Astrocyte (in vitro differentiated cells and primary cell): ENCODE measurements at regions not wholly inside any gene's neighbourhood (a gene's known extent, or its start where the extent isn't known, plus 50 kb on each side); places are given as distances from the start of the nearest gene placed in this dataset.
A peak's percentile ranks its signal among the peaks of the same experiment; 100 is the strongest.

Experiments used
- DNase-seq: peaks from one replicate; pipeline ENCODE4 v3.0.0-alpha.2; 2010; ENCODE audit warnings: low read depth
- FAIRE-seq: peaks from 2 replicates; lab custom pipeline; 2011; peaks lifted over from hg19 to GRCh38; lab: Jason Lieb, UNC
- H2AFZ ChIP-seq: 2 replicates; pipeline ENCODE4 v1.6.0; 2012; ENCODE audit warnings: low read depth, low read length, inconsistent platforms
- H3K27ac ChIP-seq: 2 replicates; pipeline ENCODE4 v1.5.1; 2011; ENCODE audit warnings: low read depth, low read length, inconsistent platforms
- H3K27me3 ChIP-seq: 2 replicates; pipeline ENCODE4 v1.6.0; 2011; ENCODE audit warnings: low read length, inconsistent platforms; ENCODE audit not compliant: insufficient read depth
- H3K36me3 ChIP-seq: 2 replicates; pipeline ENCODE4 v1.5.1; 2011; ENCODE audit warnings: low read length, inconsistent platforms; ENCODE audit not compliant: insufficient read depth
- H3K4me1 ChIP-seq: 2 replicates; pipeline ENCODE4 v1.5.1; 2011; ENCODE audit warnings: low read length, inconsistent platforms; ENCODE audit not compliant: insufficient read depth
- H3K4me2 ChIP-seq: 2 replicates; pipeline ENCODE4 v1.6.0; 2012; ENCODE audit warnings: low read length, inconsistent platforms
- H3K4me3 ChIP-seq: 2 replicates; pipeline ENCODE4 v1.5.1; 2011; ENCODE audit warnings: low read depth, mild to moderate bottlenecking, low read length, inconsistent platforms; ENCODE audit not compliant: insufficient read depth
- H3K79me2 ChIP-seq: 2 replicates; pipeline ENCODE4 v1.6.0; 2012; ENCODE audit warnings: mild to moderate bottlenecking, low read length, inconsistent platforms; ENCODE audit not compliant: insufficient read depth
- H3K9ac ChIP-seq: 2 replicates; pipeline ENCODE4 v1.6.0; 2012; ENCODE audit warnings: mild to moderate bottlenecking, low read length, inconsistent platforms
- H3K9me3 ChIP-seq: 2 replicates; pipeline ENCODE4 v1.5.1; 2012; ENCODE audit warnings: low read depth, mild to moderate bottlenecking, low read length, inconsistent platforms; ENCODE audit not compliant: insufficient read depth
- H4K20me1 ChIP-seq: 2 replicates; pipeline ENCODE4 v1.6.0; 2012; ENCODE audit warnings: low read length, inconsistent platforms; ENCODE audit not compliant: insufficient read depth
- H3K27ac Mint-ChIP-seq: one replicate; pipeline ENCODE4 v1.8.0; 2021; ENCODE audit warnings: mild to moderate bottlenecking, mixed read lengths; ENCODE audit not compliant: unreplicated experiment
- H3K27me3 Mint-ChIP-seq: one replicate; pipeline ENCODE4 v1.8.0; 2021; ENCODE audit warnings: low read depth, mixed read lengths; ENCODE audit not compliant: unreplicated experiment
- H3K36me3 Mint-ChIP-seq: one replicate; pipeline ENCODE4 v1.8.0; 2021; ENCODE audit warnings: low read depth, mixed read lengths; ENCODE audit not compliant: unreplicated experiment
- H3K4me1 Mint-ChIP-seq: one replicate; pipeline ENCODE4 v1.8.0; 2021; ENCODE audit warnings: low read depth, mixed read lengths; ENCODE audit not compliant: unreplicated experiment
- H3K4me3 Mint-ChIP-seq: one replicate; pipeline ENCODE4 v1.8.0; 2021; ENCODE audit warnings: mild to moderate bottlenecking, moderate library complexity, mixed read lengths; ENCODE audit not compliant: unreplicated experiment
- H3K9me3 Mint-ChIP-seq: one replicate; pipeline ENCODE4 v1.8.0; 2021; ENCODE audit warnings: mild to moderate bottlenecking, mixed read lengths; ENCODE audit not compliant: unreplicated experiment
- EZH2 ChIP-seq: IDR thresholded peaks from 2 replicates; pipeline ENCODE4 v1.6.1; 2012; ENCODE audit warnings: mild to moderate bottlenecking, low read length, inconsistent platforms; ENCODE audit not compliant: insufficient read depth
- TF ChIP-seq, protein P1 (sequence below): IDR thresholded peaks from 2 replicates; pipeline ENCODE4 v1.5.1; 2011; ENCODE audit warnings: low read depth, mild to moderate bottlenecking, inconsistent platforms, low read length, moderate library complexity; ENCODE audit not compliant: insufficient read depth

DNA sequence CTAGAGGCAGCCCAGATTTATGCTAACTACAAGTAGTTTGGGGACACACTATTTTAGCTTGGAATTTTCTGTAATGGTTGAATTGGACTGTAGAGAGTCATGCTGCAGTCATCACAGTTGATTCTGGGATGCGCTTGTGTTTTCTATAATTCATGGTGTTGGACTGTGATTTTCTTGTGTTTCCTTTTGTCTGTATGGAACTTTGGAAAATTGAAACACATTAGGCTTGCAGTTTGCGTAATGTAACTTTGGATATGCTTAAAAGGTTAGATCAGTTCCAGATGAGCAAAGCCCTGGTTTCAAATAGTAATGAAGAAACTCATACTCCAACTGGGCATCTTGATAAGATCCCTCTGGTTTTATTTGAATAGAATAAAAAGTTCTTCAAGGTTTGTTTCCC is 502.2 kb downstream of the ARL4A start:
- Histone ChIP-seq H3K4me3 (no peak overlapping the region), H3K79me2 (no peaks in the 10 kb centered on the region), H3K36me3 (no peaks in the 10 kb centered on the region), H2AFZ (no peak overlapping the region), H4K20me1 (no peaks in the 10 kb centered on the region), H3K4me1 (no peaks in the 10 kb centered on the region), H3K9ac (no peak overlapping the region), H3K27ac (no peak overlapping the region), H3K27me3 (no peaks in the 10 kb centered on the region), H3K9me3 (no peaks in the 10 kb centered on the region), H3K4me2 (no peak overlapping the region)
- H3K4me1 Mint-ChIP-seq, result no peaks in the 10 kb centered on the region
- H3K27me3 Mint-ChIP-seq, result no peaks in the 10 kb centered on the region
- DNase-seq (no peak), FAIRE-seq (no peak)
- H3K9me3 Mint-ChIP-seq, result no peaks in the 10 kb centered on the region
- H3K4me3 Mint-ChIP-seq, result no peak overlapping the region
- no peak for TF ChIP-seq EZH2
- TF ChIP-seq, protein P1, sequence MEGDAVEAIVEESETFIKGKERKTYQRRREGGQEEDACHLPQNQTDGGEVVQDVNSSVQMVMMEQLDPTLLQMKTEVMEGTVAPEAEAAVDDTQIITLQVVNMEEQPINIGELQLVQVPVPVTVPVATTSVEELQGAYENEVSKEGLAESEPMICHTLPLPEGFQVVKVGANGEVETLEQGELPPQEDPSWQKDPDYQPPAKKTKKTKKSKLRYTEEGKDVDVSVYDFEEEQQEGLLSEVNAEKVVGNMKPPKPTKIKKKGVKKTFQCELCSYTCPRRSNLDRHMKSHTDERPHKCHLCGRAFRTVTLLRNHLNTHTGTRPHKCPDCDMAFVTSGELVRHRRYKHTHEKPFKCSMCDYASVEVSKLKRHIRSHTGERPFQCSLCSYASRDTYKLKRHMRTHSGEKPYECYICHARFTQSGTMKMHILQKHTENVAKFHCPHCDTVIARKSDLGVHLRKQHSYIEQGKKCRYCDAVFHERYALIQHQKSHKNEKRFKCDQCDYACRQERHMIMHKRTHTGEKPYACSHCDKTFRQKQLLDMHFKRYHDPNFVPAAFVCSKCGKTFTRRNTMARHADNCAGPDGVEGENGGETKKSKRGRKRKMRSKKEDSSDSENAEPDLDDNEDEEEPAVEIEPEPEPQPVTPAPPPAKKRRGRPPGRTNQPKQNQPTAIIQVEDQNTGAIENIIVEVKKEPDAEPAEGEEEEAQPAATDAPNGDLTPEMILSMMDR, result no peak
- no peaks in the 10 kb centered on the region for H3K36me3 Mint-ChIP-seq
- no peak overlapping the region for H3K27ac Mint-ChIP-seq

DNA sequence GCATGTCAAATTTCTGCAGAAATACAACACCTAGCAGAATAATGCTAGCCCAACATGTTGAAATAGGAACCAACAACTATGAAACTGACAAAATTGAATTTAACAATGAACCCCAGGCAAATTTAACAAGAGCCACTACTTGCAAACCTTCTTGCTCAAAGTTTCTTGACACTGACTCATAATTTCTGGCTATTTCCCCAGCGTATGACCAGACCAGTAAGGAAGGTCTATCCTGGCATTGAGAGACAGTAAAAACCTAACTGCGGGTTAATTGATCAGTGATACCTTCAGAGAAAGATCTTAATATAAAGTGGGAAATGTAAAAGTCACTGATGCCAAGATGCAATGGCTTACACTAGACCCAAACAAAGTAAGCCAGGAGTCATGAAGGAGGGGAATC is 510.1 kb downstream of the ARL4A start:
- DNase-seq, result peak; percentile 68
- H3K4me1 Mint-ChIP-seq, result peaks cover 9% of the 10 kb centered on the region
- TF ChIP-seq, protein P1, result no peak
- no peak for TF ChIP-seq EZH2
- Histone ChIP-seq H3K4me1 (no peaks in the 10 kb centered on the region), H3K4me2 (no peak overlapping the region), H3K27ac (no peak overlapping the region), H3K9ac (no peak overlapping the region), H3K36me3 (no peaks in the 10 kb centered on the region), H4K20me1 (no peaks in the 10 kb centered on the region), H3K9me3 (no peaks in the 10 kb centered on the region), H3K79me2 (no peaks in the 10 kb centered on the region), H3K4me3 (no peak overlapping the region), H2AFZ (no peak overlapping the region), H3K27me3 (no peaks in the 10 kb centered on the region)
- H3K4me3 Mint-ChIP-seq, result no peak overlapping the region
- H3K27me3 Mint-ChIP-seq, result no peaks in the 10 kb centered on the region
- H3K9me3 Mint-ChIP-seq, result no peaks in the 10 kb centered on the region
- no peak for FAIRE-seq
- H3K27ac Mint-ChIP-seq, result no peak overlapping the region
- no peaks in the 10 kb centered on the region for H3K36me3 Mint-ChIP-seq

- H3K27me3 Mint-ChIP-seq, result no peaks in the 10 kb centered on the region
- no peak for TF ChIP-seq EZH2
- TF ChIP-seq, protein P1, result no peak
Measured at GRCh38 chr7:13198036-13198435, 510.6 kb downstream of the ARL4A start.

More at GRCh38 chr7:13198036-13198435, 510.6 kb downstream of the ARL4A start:
- Histone ChIP-seq H3K4me1 (no peaks in the 10 kb centered on the region), H2AFZ (no peak overlapping the region), H3K79me2 (no peaks in the 10 kb centered on the region), H3K9me3 (no peaks in the 10 kb centered on the region), H3K9ac (no peak overlapping the region), H3K27ac (no peak overlapping the region), H3K4me3 (no peak overlapping the region), H4K20me1 (no peaks in the 10 kb centered on the region), H3K4me2 (peak overlapping the region; percentile 25), H3K27me3 (no peaks in the 10 kb centered on the region), H3K36me3 (no peaks in the 10 kb centered on the region)
- H3K4me1 Mint-ChIP-seq, result peaks cover 9% of the 10 kb centered on the region
- H3K36me3 Mint-ChIP-seq, result no peaks in the 10 kb centered on the region
- no peak for FAIRE-seq
- no peak overlapping the region for H3K27ac Mint-ChIP-seq
- H3K9me3 Mint-ChIP-seq, result no peaks in the 10 kb centered on the region
- H3K4me3 Mint-ChIP-seq, result no peak overlapping the region
- peak; percentile 27 for DNase-seq
